ENCODE measurements at regions not wholly inside any gene's neighbourhood (a gene's known extent, or its start where the extent isn't known, plus 50 kb on each side); places are given as distances from the start of the nearest gene placed in this dataset.

- FAIRE-seq: no peak
Measured at GRCh38 chr6:88442737-88443136, 276.6 kb upstream of the CNR1 start.

GRCh38 chr6:88441346-88441745 lies 275.2 kb upstream of the CNR1 start:
- no peaks in the 10 kb centered on the region for H3K4me1 ChIP-seq (ENCODE audit: insufficient read depth, low read length)
- DNase-seq (ENCODE audit: low spot score) (no peak), ATAC-seq (no peak), FAIRE-seq (no peak)
- no peaks in the 10 kb centered on the region for H4K20me1 ChIP-seq (ENCODE audit: insufficient read depth, low read length)
- no peaks in the 10 kb centered on the region for H3K9me3 ChIP-seq (ENCODE audit: low read length)
- H3K9ac ChIP-seq (ENCODE audit: insufficient read depth, low read depth, low read length): no peak overlapping the region
- H3K79me2 ChIP-seq (ENCODE audit: insufficient read depth, low read length): no peaks in the 10 kb centered on the region
- CTCF ChIA-PET (ENCODE audit: low intra/inter-chr PET ratio, low total read pairs): no interaction called here
- no peak overlapping the region for H3K4me2 ChIP-seq (ENCODE audit: low read depth, low read length)
- no peak overlapping the region for H2AFZ ChIP-seq (ENCODE audit: low read length)
- H3K4me3 ChIP-seq (replicated peaks in 1 of 3; ENCODE audit: insufficient read depth in 1 of 3, low read depth in 2 of 3, low read length in 3 of 3): no peak overlapping the region
- 0% methylated on average over 3 of the region's 4 CpGs for WGBS (ENCODE audit: low lambda C conversion rate)
- POLR2A ChIA-PET: no interaction called here
- BruUV-seq (replicated peaks): no TSS peak
- no peaks in the 10 kb centered on the region; a peak in 1 of 5 replicates for H3K27me3 ChIP-seq (ENCODE audit: control insufficient read depth in 1 of 2, insufficient read depth in 2 of 2, low read length in 2 of 2)
- no peak overlapping the region for H3K27ac ChIP-seq (ENCODE audit: extremely low read length, insufficient read depth, low read length)
- in situ Hi-C loops (cut with HindIII; ENCODE audit: extremely low pct_ligation_motif_present, low pct_unique_long_range_greater_than_20kb): no loop called here
- TF ChIP-seq ZXDC (CRISPR knock-in tag; IDR thresholded peaks at IDR 0.05): no peak
- no peak for TF ChIP-seq ZNF75D (CRISPR knock-in tag; IDR thresholded peaks at IDR 0.05; ENCODE audit: borderline replicate concordance)
- TF ChIP-seq ZNF253 (CRISPR knock-in tag; IDR thresholded peaks at IDR 0.05; ENCODE audit: borderline replicate concordance): no peak
- no peak for TF ChIP-seq TBX2 (CRISPR knock-in tag; IDR thresholded peaks at IDR 0.05; ENCODE audit: borderline replicate concordance)
- TF ChIP-seq PRPF4 (IDR thresholded peaks at IDR 0.05; ENCODE audit: low read depth, low read length, poor library complexity, severe bottlenecking): no peak
- no peak for TF ChIP-seq ARID5B (CRISPR knock-in tag; IDR thresholded peaks at IDR 0.05)
- TF ChIP-seq PHF20 (CRISPR knock-in tag; IDR thresholded peaks at IDR 0.05): no peak
- peak; percentile 27; the same call in 1 of the 2 replicates for TF ChIP-seq CREB1 (IDR thresholded peaks at IDR 0.05)
- TF ChIP-seq CREB1 (CRISPR knock-in tag; IDR thresholded peaks at IDR 0.05): no peak
- no peaks in the 10 kb centered on the region for H3K36me3 ChIP-seq (replicated peaks in 1 of 2; ENCODE audit: control insufficient read depth in 1 of 2, insufficient read depth in 2 of 2, low read length in 2 of 2)
- intact Hi-C loops (cut with micrococcal nuclease; ENCODE audit: unreplicated experiment): no loop called here

More at GRCh38 chr6:88442737-88443136, 276.6 kb upstream of the CNR1 start:
- Histone ChIP-seq H4K20me1 (ENCODE audit: insufficient read depth, low read length) (no peaks in the 10 kb centered on the region), H3K27ac (ENCODE audit: extremely low read length, insufficient read depth, low read length) (no peak overlapping the region), H3K27me3 (ENCODE audit: control insufficient read depth in 1 of 2, insufficient read depth in 2 of 2, low read length in 2 of 2) (no peaks in the 10 kb centered on the region), H3K79me2 (ENCODE audit: insufficient read depth, low read length) (no peaks in the 10 kb centered on the region), H3K9me3 (ENCODE audit: low read length) (no peaks in the 10 kb centered on the region), H3K36me3 (replicated peaks in 1 of 2; ENCODE audit: control insufficient read depth in 1 of 2, insufficient read depth in 2 of 2, low read length in 2 of 2) (no peaks in the 10 kb centered on the region), H3K4me2 (ENCODE audit: low read depth, low read length) (no peak overlapping the region), H2AFZ (ENCODE audit: low read length) (no peak overlapping the region), H3K4me3 (replicated peaks in 1 of 3; ENCODE audit: insufficient read depth in 1 of 3, low read depth in 2 of 3, low read length in 3 of 3) (no peak overlapping the region), H3K4me1 (ENCODE audit: insufficient read depth, low read length) (no peaks in the 10 kb centered on the region), H3K9ac (ENCODE audit: insufficient read depth, low read depth, low read length) (no peak overlapping the region)
- ATAC-seq: no peak
- ChIA-PET CTCF (ENCODE audit: low intra/inter-chr PET ratio, low total read pairs) (no interaction called here), POLR2A (no interaction called here)
- WGBS (ENCODE audit: low lambda C conversion rate): 0% methylated on average over 4 of the region's 4 CpGs
- no peak for DNase-seq (ENCODE audit: low spot score)
- no TSS peak for BruUV-seq (replicated peaks)
- intact Hi-C loops (cut with micrococcal nuclease; ENCODE audit: unreplicated experiment) (no loop called here), in situ Hi-C loops (cut with HindIII; ENCODE audit: extremely low pct_ligation_motif_present, low pct_unique_long_range_greater_than_20kb) (no loop called here)
- no peak for TF ChIP-seq ZMAT5 (CRISPR knock-in tag; IDR thresholded peaks at IDR 0.05; ENCODE audit: borderline replicate concordance, low read depth)
- TF ChIP-seq SRSF4 (IDR thresholded peaks at IDR 0.05; ENCODE audit: low read depth, low read length, poor library complexity, severe bottlenecking): no peak
- no peak for TF ChIP-seq CEBPB (IDR thresholded peaks at IDR 0.05; ENCODE audit: borderline replicate concordance, low read depth, low read length)
- TF ChIP-seq ZNF205 (CRISPR knock-in tag; IDR thresholded peaks at IDR 0.05): no peak
- TF ChIP-seq RARG (CRISPR knock-in tag; IDR thresholded peaks at IDR 0.05; ENCODE audit: low read depth): no peak
